Small intestine (tissue), 7 donors: ENCODE measurements at regions not wholly inside any gene's neighbourhood (a gene's known extent, or its start where the extent isn't known, plus 50 kb on each side); places are given as distances from the start of the nearest gene placed in this dataset.
A peak's percentile ranks its signal among the peaks of the same experiment; 100 is the strongest.

ENCODE experiments used
- DNase-seq, 2 donors: peaks; one replicate each; pipeline versions ENCODE4 v3.0.0 to v3.0.0-alpha.2; 2013
- FAIRE-seq: peaks from 2 replicates; lab custom pipeline; 2012; peaks lifted over from hg19 to GRCh38; lab: Jason Lieb, UNC
- H3K27ac ChIP-seq, 3 donors: one replicate each; pipeline ENCODE4 v1.5.1; 2013; ENCODE audit warnings: low read length in 2 of 3, mild to moderate bottlenecking in 2 of 3, control low read depth in 1 of 3, inconsistent platforms in 1 of 3, low read depth in 1 of 3, moderate library complexity in 1 of 3
- H3K27me3 ChIP-seq, 3 donors: one replicate each; pipeline ENCODE4 v1.6.1; 2013; ENCODE audit warnings: low read length in 3 of 3, inconsistent platforms in 1 of 3; ENCODE audit not compliant: control insufficient read depth in 3 of 3, insufficient read depth in 3 of 3
- H3K36me3 ChIP-seq, 3 donors: one replicate each; pipeline ENCODE4 v1.6.1; 2013; ENCODE audit warnings: low read length in 3 of 3, inconsistent platforms in 1 of 3, low read depth in 1 of 3, mild to moderate bottlenecking in 1 of 3, moderate library complexity in 1 of 3; ENCODE audit not compliant: control insufficient read depth in 3 of 3, insufficient read depth in 2 of 3
- H3K4me1 ChIP-seq, 3 donors: one replicate each; pipeline ENCODE4 v1.6.1; 2013; ENCODE audit warnings: low read length in 2 of 3, inconsistent platforms in 1 of 3, low read depth in 1 of 3, mild to moderate bottlenecking in 1 of 3, moderate library complexity in 1 of 3; ENCODE audit not compliant: control insufficient read depth in 3 of 3, insufficient read depth in 2 of 3
- H3K4me3 ChIP-seq, 3 donors: one replicate each; pipeline ENCODE4 v1.5.1; 2013; ENCODE audit warnings: low read length in 3 of 3, control low read depth in 1 of 3, inconsistent platforms in 1 of 3, low read depth in 1 of 3, mild to moderate bottlenecking in 1 of 3, moderate library complexity in 1 of 3
- H3K9me3 ChIP-seq, 2 donors: one replicate each; pipeline ENCODE4 v1.6.1; 2013; ENCODE audit warnings: low read depth in 1 of 2, low read length in 1 of 2; ENCODE audit not compliant: control insufficient read depth in 2 of 2, insufficient read depth in 1 of 2
- WGBS, 3 donors: extraction: QIAGEN DNeasy Blood & Tissue Kit; methylation state at CpG; one replicate each; pipeline ENCODE4 v1.1.7; 2013; 5-methylcytosine and 5-hydroxymethylcytosine counted together
- donor health status: healthy with polysubstance abuse.
- donor health status: control.
- donor health status: control.
- donor health status: Bipolar disorder and iron deficiency.
- donor health status: healthy.

- no peaks in the 10 kb centered on the region for H3K36me3 ChIP-seq
- no peaks in the 10 kb centered on the region for H3K9me3 ChIP-seq
- peaks cover 0 to 2% (median 0%) of the 10 kb centered on the region in 3 donors for H3K27me3 ChIP-seq
- no peak overlapping the region for H3K27ac ChIP-seq
- WGBS, 3 donors = 79 to 88% (median 82%) methylated on average over 3 of the region's 3 CpGs
- no peak for DNase-seq
- FAIRE-seq = no peak
- H3K4me1 ChIP-seq = peaks cover 0 to 3% (median 0%) of the 10 kb centered on the region in 3 donors
- H3K4me3 ChIP-seq = no peak overlapping the region
Observed at GRCh38 chr1:55714230-55714629, 499.1 kb upstream of the USP24 start.

- DNase-seq (no peak), FAIRE-seq (no peak)
- H3K9me3 ChIP-seq = no peaks in the 10 kb centered on the region
- peaks cover 0 to 2% (median 0%) of the 10 kb centered on the region in 3 donors for H3K27me3 ChIP-seq
- no peak overlapping the region for H3K27ac ChIP-seq
- WGBS, 3 donors = 73 to 81% (median 79%) methylated on average over 5 of the region's 5 CpGs
- no peaks in the 10 kb centered on the region for H3K36me3 ChIP-seq
- no peaks in the 10 kb centered on the region for H3K4me1 ChIP-seq
- H3K4me3 ChIP-seq = no peak overlapping the region
Observed at GRCh38 chr1:55713516-55713915, 498.4 kb upstream of the USP24 start.

- peaks cover 0 to 2% (median 0%) of the 10 kb centered on the region in 3 donors for H3K27me3 ChIP-seq
- FAIRE-seq (no peak), DNase-seq (no peak)
- H3K36me3 ChIP-seq = no peaks in the 10 kb centered on the region
- no peak overlapping the region for H3K4me3 ChIP-seq
- no peaks in the 10 kb centered on the region for H3K4me1 ChIP-seq
- H3K27ac ChIP-seq = no peak overlapping the region
- WGBS, 3 donors = 80 to 82% (median 81%) methylated on average over 6 of the region's 6 CpGs
- no peaks in the 10 kb centered on the region for H3K9me3 ChIP-seq
Observed at GRCh38 chr1:55712148-55712547, 497.0 kb upstream of the USP24 start.

GRCh38 chr1:55708781-55709180, 493.6 kb upstream of the USP24 start:
- H3K36me3 ChIP-seq = no peaks in the 10 kb centered on the region
- no peak overlapping the region for H3K27ac ChIP-seq
- WGBS, 3 donors = 52 to 72% (median 52%) methylated on average over 3 of the region's 3 CpGs
- H3K4me1 ChIP-seq = no peaks in the 10 kb centered on the region
- FAIRE-seq = no peak
- no peaks in the 10 kb centered on the region for H3K27me3 ChIP-seq
- no peak for DNase-seq
- no peak overlapping the region for H3K4me3 ChIP-seq
- H3K9me3 ChIP-seq = no peaks in the 10 kb centered on the region

- no peaks in the 10 kb centered on the region for H3K9me3 ChIP-seq
- H3K36me3 ChIP-seq = no peaks in the 10 kb centered on the region
- WGBS, 3 donors = 68 to 84% (median 69%) methylated on average over 2 of the region's 2 CpGs
- H3K27me3 ChIP-seq = no peaks in the 10 kb centered on the region
- no peak overlapping the region for H3K27ac ChIP-seq
- DNase-seq = no peak
- H3K4me3 ChIP-seq = no peak overlapping the region
- no peaks in the 10 kb centered on the region for H3K4me1 ChIP-seq
- no peak for FAIRE-seq
Observed at GRCh38 chr1:55707846-55708245, 492.7 kb upstream of the USP24 start.

- H3K27ac ChIP-seq = no peak overlapping the region
- H3K27me3 ChIP-seq = no peaks in the 10 kb centered on the region
- H3K4me3 ChIP-seq = no peak overlapping the region
- H3K9me3 ChIP-seq = no peaks in the 10 kb centered on the region
- no peaks in the 10 kb centered on the region for H3K36me3 ChIP-seq
- H3K4me1 ChIP-seq = no peaks in the 10 kb centered on the region
- FAIRE-seq = no peak
- no peak for DNase-seq
Observed at GRCh38 chr1:55707196-55707595, 492.0 kb upstream of the USP24 start.

- H3K4me1 ChIP-seq = no peaks in the 10 kb centered on the region
- WGBS, 3 donors = 46 to 71% (median 65%) methylated on average over 1 of the region's 1 CpG
- H3K27me3 ChIP-seq = no peaks in the 10 kb centered on the region
- H3K27ac ChIP-seq = no peak overlapping the region
- DNase-seq (no peak), FAIRE-seq (no peak)
- H3K4me3 ChIP-seq = no peak overlapping the region
- no peaks in the 10 kb centered on the region for H3K36me3 ChIP-seq
- no peaks in the 10 kb centered on the region for H3K9me3 ChIP-seq
Observed at GRCh38 chr1:55706397-55706796, 491.2 kb upstream of the USP24 start.

- FAIRE-seq = no peak
Observed at GRCh38 chr1:55703726-55704363, 488.7 kb upstream of the USP24 start.

GRCh38 chr1:55702064-55702463, 486.9 kb upstream of the USP24 start:
- no peaks in the 10 kb centered on the region for H3K36me3 ChIP-seq
- DNase-seq (peak; percentile 23 to 47), FAIRE-seq (no peak)
- H3K27me3 ChIP-seq = no peaks in the 10 kb centered on the region
- H3K27ac ChIP-seq = no peak overlapping the region
- no peaks in the 10 kb centered on the region for H3K4me1 ChIP-seq
- H3K4me3 ChIP-seq = no peak overlapping the region
- no peaks in the 10 kb centered on the region for H3K9me3 ChIP-seq
- 19 to 56% (median 32%) methylated on average over 1 of the region's 1 CpG for WGBS, 3 donors

More at GRCh38 chr1:55703726-55704363, 488.7 kb upstream of the USP24 start:
- Histone ChIP-seq H3K27ac (no peak overlapping the region), H3K27me3 (no peaks in the 10 kb centered on the region), H3K9me3 (no peaks in the 10 kb centered on the region), H3K4me3 (no peak overlapping the region), H3K4me1 (no peaks in the 10 kb centered on the region), H3K36me3 (no peaks in the 10 kb centered on the region)
- 68 to 90% (median 74%) methylated on average over 8 of the region's 8 CpGs for WGBS, 3 donors
- no peak for DNase-seq
